Stimulated activated CD8-positive, alpha-beta memory T cell treated with anti-CD3 and anti-CD28 coated beads, Interleukin-4, amount 100 ng/mL, for 1 hour (primary cell): ENCODE measurements at regions not wholly inside any gene's neighbourhood (a gene's known extent, or its start where the extent isn't known, plus 50 kb on each side); places are given as distances from the start of the nearest gene placed in this dataset.

Experiments used
- DNase-seq, 2 donors: peaks; one replicate each; pipeline ENCODE4 v3.0.0-alpha.2; 2020; ENCODE audit warnings: low read depth in 2 of 2, low spot score in 1 of 2

- DNase-seq = no peak
Observed at GRCh38 chr4:114512595-114513295, 85.9 kb upstream of the UGT8 start.

GRCh38 chr4:114519368-114519767 lies 79.2 kb upstream of the UGT8 start:
- DNase-seq = no peak

GRCh38 chr4:114527170-114527569 lies 71.4 kb upstream of the UGT8 start:
- DNase-seq = no peak

GRCh38 chr4:114527637-114528036 lies 71.0 kb upstream of the UGT8 start:
- DNase-seq = no peak

- DNase-seq = no peak
Observed at GRCh38 chr4:114535725-114536124, 62.9 kb upstream of the UGT8 start.

GRCh38 chr4:114537352-114537751 lies 61.3 kb upstream of the UGT8 start:
- no peak for DNase-seq

- DNase-seq = no peak
Observed at GRCh38 chr4:114538012-114538617, 60.5 kb upstream of the UGT8 start.

- DNase-seq = no peak
Observed at GRCh38 chr4:114539985-114540384, 58.6 kb upstream of the UGT8 start.

GRCh38 chr4:114547340-114548134 lies 51.1 kb upstream of the UGT8 start:
- no peak for DNase-seq
